Left kidney (tissue), 1 donor: ENCODE measurements at regions not wholly inside any gene's neighbourhood (a gene's known extent, or its start where the extent isn't known, plus 50 kb on each side); places are given as distances from the start of the nearest gene placed in this dataset.
"Not testable (repeated sequence)": the region's sequence is repeated elsewhere in the genome, so short reads cannot be mapped to it uniquely, and the experiment has no call there.

Experiments
- DNase-seq: peaks from one replicate; pipeline ENCODE4 v3.0.0-alpha.2; 2013

DNA sequence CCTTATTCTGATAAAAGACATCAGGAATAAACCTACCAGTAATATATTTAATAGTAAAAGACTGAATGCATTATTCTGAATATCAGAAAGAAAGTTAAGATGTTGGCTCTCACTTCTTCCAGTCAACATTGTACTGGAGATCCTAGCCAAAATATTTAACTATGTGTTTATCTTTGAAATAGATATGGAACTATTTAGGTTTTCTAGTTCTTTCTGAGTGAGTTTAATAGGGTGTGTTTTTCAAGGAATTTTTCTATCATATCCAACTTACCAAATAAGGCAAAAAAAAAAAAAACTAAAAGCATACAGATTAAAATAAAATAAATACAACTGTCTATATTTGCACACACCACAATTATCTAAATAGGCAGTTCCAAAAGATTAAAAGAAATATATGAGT lies 478.9 kb upstream of the LMO3 start:
- DNase-seq = no peak

- no peak for DNase-seq
Measured at GRCh38 chr12:17079251-17079909, 473.4 kb upstream of the LMO3 start.

DNA sequence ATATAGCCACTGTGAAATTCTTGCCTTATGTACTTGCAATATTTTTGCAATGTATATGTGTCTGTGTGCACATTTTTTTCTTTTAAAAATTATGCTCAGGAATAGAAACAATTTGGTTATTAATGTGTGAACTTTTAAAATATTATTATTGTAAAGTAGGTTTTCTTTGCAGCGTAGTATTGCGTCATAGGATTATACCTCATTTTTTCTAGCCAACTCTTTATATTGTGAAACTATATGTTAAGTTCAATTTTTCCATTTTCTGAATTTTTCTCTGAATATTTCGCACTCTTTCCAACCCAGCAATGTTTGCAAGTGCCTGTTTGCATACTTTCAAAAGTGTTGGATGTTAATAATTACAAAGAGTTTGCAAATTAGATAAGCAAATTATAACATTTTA lies 471.6 kb upstream of the LMO3 start:
- no peak for DNase-seq

- DNase-seq = no peak
Measured at GRCh38 chr12:17076811-17077210, 470.8 kb upstream of the LMO3 start.

- no peak for DNase-seq
Measured at GRCh38 chr12:17076028-17076744, 470.2 kb upstream of the LMO3 start.

DNA sequence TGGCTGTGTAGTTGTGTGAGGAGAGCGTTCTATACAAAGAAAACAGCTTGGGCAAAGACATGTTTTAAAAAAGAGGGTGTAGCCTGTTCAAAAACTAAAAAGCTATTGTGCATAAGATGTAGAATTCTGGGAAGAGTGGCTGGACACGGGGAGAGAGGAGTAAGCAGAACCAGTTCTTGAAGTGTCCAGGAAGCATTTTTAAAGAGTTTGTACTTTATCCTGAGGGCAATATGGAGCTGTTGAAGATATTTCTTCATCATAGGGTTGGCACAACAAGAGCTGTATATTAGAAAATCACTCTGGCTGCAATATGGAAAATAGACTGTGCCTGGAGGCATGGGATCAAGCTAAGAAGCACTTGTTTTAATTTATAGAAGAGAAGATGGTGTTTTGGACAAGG lies 458.9 kb upstream of the LMO3 start:
- no peak for DNase-seq

GRCh38 chr12:17062267-17063036 lies 456.5 kb upstream of the LMO3 start:
- no peak for DNase-seq

- DNase-seq = no peak
Measured at GRCh38 chr12:17060260-17060659, 454.3 kb upstream of the LMO3 start.

DNA sequence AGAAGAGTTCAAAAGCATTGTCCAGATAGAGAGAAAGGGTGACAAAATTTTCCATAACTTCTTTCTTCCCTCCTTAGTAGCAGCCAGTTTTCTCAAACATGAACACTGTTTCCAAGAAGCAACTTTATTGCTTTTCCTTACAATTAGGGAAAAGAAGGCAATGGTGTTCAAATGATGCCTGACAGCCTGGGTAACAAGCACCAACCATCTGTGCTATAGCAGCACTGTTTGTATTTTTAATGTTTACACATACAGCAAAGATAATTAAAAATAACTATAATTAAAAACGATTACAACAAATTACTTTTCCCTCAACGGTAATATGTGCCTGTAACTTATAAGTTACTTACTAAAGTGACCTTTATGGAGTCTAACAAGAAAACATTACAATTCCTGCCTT lies 450.6 kb upstream of the LMO3 start:
- no peak for DNase-seq

DNA sequence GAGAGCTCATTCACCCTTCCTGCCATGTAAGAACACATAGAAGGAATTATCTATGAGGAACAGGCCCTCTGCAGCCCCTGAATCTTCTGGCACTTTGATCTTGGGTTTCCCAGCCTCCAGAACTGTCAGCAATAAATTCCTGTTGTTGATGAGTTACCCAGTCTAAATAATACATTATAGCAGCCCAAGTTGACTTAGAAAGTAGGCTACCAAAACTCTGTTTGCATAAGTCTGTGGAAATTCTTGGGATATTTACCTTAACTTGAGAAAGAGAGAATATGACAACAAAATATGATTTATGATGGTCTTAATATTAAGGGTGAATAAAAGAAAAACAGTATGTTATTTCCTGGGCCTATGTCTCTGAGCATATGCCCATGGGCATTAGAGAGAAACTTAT lies 433.0 kb upstream of the LMO3 start:
- no peak for DNase-seq

DNA sequence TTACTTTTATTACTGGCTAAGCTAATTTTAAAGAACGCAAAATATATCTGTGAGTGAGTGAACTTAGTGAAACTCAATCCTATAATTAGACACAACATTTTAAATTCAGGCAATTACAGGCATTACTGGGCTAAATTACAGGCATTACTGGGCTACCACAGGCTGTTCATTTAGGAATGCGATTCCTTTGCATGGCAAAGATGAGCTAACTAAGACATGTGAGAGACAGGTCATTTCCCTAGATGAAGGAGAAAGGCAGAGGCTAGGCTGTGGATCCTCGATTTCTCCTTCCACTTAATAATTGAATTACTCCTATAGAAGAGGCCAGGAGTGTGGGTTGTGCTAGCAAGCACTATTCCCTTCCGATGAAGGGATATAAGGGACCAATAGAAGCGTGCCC lies 429.4 kb upstream of the LMO3 start:
- DNase-seq = no peak

DNA sequence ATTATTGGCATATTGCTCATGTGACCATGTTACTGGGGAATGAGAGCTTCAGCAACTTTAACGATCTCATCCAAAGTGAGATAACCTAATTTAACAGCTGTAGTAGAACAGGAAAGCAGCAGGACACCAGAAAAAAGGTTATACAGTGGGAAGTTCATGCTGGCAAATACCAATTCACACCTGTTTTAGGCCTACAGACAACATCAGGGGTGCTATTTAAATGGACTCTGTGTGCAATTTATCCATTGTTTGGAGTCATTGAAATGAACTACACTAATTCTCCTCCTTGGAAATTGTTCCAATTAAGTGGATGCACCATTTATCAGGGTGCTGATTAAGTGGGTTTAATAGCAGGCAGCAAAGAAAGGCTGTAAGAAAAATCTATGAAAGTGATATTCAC lies 424.4 kb upstream of the LMO3 start:
- no peak for DNase-seq

DNA sequence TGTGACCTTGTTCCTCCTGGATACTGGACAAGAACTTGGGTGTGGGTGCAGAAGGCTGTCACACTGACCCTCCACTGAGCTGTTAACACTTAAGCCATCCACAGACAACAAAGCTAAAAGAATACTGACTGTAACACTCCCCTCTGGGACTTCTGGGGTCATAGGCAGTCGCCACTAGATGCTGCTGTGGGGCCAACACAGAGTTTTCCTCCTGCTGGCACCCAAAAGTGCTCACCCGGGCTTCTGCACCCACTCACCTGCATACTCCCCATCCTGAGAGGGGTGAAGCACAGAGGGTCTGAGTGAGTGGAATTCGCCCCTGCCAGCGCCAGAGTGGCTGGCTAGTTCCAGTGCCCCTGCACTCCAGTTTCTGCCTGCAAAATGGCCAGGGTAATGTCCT lies 422.4 kb upstream of the LMO3 start:
- DNase-seq = no peak

DNA sequence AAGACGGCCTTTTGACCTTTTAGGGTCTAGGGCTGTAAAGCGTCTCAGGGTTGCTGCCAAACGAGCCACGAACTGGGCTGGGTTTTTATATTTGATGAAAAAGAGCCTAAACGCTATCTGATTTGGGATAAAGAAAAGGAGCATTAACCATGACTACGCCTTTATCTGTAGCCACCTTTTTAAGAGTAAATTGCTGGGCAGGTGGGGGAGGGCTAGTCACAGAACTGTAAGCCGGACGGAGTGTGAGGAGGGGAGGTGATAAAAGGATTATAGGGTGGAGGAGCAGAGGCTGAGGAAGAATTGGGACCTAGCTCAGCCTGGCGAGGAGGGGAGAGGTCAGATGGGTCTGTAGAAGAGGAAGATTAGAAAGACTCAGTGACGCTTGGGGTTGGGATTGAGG lies 419.5 kb upstream of the LMO3 start:
- not testable (repeated sequence) for DNase-seq

DNA sequence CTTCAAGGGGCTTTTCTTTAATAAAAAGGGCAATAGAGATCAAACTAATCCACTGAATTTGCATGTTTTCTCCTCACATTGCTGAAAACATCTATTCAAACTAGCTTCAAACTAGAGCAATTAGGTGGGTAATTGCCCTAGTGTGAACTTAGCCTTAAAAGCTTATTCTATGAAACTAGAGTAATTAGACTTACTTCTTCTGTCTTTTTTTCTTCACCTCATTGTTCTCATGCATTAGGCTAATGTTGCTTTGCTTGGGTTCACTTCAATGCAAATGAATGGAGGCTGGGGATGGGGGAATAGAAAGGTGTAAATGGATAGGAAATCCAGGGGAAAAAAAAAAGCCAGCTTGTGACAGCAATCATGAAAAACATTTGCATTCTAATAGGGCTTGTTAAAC lies 414.8 kb upstream of the LMO3 start:
- no peak for DNase-seq

DNA sequence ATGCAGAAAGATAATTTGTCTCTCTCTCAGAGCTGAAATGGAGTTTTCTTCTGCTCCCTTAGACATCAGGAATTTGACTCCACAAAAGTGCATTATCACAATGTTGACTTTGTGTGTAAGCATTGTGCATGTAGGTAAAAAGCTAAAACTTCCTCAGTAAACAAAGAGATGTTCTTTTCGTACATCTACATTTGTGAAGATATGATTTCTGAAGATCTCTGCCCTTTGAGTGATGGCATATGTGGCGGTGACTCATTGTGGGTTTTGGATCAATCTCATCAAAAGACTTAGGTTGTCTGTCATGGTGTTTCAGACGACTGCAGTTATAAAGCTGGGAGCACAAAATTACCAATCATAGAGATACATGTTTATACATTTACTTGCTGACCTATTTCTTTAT lies 411.4 kb upstream of the LMO3 start:
- DNase-seq = no peak

DNA sequence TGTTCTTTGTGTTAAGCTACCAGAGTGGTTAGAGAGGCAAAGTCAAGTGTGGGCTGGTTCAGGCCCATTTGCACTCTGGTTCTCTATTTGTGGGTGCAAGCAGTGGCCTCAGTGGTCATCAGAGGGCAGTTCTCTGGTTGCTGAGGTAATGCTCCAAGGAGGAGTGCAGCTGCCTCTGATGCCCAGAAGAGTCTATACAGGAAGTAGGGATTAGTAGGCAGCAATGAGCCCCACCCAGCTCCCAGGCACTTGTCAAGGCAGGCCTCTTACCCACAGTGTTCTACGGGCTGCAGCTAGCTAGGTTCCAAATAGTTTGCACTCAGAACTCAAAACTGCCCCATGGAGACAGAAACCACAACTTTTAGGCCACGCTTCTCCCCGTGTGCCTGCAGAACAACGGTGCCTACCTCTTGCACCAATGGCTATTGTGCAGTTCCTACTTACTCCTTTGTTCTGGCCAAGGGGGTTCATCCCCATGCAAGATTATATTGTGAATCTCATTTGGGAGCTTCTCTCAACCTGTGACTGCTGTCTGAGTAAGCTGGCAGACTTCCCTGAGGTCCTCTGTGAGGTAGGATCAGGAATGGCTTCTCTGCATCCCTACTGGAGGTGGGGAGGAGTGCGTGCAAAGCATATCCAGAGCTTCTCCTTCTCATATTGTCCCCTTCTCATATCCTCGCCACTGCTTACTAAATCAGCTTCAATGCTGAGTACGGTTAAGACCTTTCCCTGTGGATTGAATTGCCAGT lies 410.3 kb upstream of the LMO3 start:
- no peak for DNase-seq

DNA sequence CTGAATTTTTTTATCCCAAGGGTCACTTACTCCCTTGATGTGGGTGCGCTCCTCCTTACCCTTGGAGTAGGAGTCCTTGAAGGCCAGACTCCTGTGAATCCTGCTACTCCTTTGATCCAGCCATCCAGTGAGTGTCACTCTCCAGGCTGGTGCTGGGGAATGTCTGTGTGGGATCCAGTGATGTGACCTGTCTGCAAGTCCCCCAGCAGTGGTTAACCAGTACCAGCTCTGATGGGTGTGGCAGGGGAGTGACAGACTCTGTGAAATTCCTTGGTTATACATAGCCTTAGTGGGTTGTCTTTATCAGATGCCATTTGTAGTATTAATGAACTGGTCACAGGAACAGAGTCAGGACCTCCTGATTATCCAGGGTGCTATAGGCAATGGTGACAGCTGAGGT lies 409.5 kb upstream of the LMO3 start:
- no peak for DNase-seq

GRCh38 chr12:17007442-17008040 lies 401.6 kb upstream of the LMO3 start:
- not testable (repeated sequence) for DNase-seq

DNA sequence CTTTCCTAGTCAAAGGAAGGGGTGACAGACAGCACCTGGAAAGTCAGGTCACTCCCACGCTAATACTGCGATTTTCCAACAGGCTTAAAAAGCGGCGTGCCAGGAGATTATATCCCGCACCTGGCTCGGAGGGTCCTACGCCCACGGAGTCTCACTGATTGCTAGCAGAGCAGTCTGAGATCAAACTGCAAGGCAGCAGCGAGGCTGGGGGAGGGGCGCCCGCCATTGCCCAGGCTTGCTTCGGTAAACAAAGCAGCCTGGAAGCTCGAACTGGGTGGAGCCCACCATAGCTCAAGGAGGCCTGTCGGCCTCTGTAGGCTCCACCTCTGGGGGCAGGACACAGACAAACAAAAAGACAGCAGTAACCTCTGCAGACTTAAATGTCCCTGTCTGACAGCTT lies 392.6 kb upstream of the LMO3 start:
- not testable (repeated sequence) for DNase-seq

GRCh38 chr12:16984484-16984883 lies 378.5 kb upstream of the LMO3 start:
- no peak for DNase-seq
